ENCODE measurements at regions not wholly inside any gene's neighbourhood (a gene's known extent, or its start where the extent isn't known, plus 50 kb on each side); places are given as distances from the start of the nearest gene placed in this dataset.

DNA sequence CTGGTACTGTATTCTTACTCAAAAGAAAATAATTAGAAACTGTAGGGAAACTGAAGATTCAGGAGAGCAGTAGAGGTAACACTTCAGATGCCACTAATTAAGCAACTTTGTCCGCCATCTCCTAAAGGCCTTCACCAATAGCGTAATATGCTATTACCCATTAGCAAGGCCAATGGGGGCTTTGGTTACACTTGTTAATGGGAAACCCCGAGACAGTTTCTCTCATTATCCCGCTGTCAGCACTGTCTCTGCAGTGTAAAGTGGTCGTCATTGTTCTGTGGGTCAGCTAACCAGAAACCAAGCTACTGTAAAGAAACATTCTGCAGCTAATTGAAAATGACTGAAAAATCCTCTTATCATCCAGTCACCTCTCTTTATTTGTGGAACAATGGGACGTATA, 468.0 kb upstream of the POU3F2 start:
- TF ChIP-seq POLR2A (IDR thresholded peaks at IDR 0.05) (no peak), CTCF (IDR thresholded peaks at IDR 0.05) (no peak)
- Histone ChIP-seq H3K4me3 (no peak overlapping the region), H3K4me1 (replicated peaks in 1 of 2) (no peaks in the 10 kb centered on the region), H3K9me3 (replicated peaks in 1 of 3) (no peaks in the 10 kb centered on the region), H3K27me3 (no peaks in the 10 kb centered on the region), H3K36me3 (replicated peaks in 1 of 2) (no peaks in the 10 kb centered on the region), H3K27ac (no peak overlapping the region)
- DNase-seq, result no peak
- 67 to 79% (median 76%) methylated on average over 6 of the region's 6 CpGs for WGBS, 4 donors
- intact Hi-C loops (cut with DNase I), result no loop called here

DNA sequence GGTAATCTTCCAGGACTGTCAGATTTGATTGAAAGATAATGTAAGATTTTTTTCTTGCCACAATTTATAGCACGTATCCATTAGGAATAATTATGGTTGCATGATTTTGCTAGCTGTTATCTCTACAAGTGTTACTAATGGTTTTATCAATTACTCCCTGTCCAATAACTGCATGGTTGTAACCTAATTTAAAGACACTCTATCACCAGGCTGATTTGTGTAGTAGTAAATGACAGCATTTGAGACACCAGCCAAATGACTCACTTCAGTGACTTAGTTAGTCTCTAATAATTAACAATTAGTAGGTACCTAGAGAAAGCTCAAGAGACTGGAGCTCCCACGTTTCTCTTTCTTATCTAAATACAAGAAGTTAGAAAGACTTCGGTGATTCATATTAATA, 453.8 kb upstream of the POU3F2 start:
- intact Hi-C loops (cut with DNase I), result no loop called here
- no peak for TF ChIP-seq POLR2A (IDR thresholded peaks at IDR 0.05)
- TF ChIP-seq CTCF (IDR thresholded peaks at IDR 0.05), result no peak
- H3K9me3 ChIP-seq (replicated peaks in 1 of 3), result no peaks in the 10 kb centered on the region
- no peaks in the 10 kb centered on the region for H3K4me1 ChIP-seq (replicated peaks in 1 of 2)
- WGBS, 4 donors, result 59 to 66% (median 62%) methylated on average over 3 of the region's 3 CpGs
- H3K4me3 ChIP-seq, result no peak overlapping the region
- no peaks in the 10 kb centered on the region for H3K27me3 ChIP-seq
- no peak for DNase-seq
- no peaks in the 10 kb centered on the region for H3K36me3 ChIP-seq (replicated peaks in 1 of 2)
- H3K27ac ChIP-seq, result no peak overlapping the region

- H3K27ac ChIP-seq, result no peak overlapping the region
- H3K4me1 ChIP-seq (replicated peaks in 1 of 2), result no peaks in the 10 kb centered on the region
- no peak overlapping the region for H3K4me3 ChIP-seq
- H3K27me3 ChIP-seq, result no peaks in the 10 kb centered on the region
- TF ChIP-seq POLR2A (IDR thresholded peaks at IDR 0.05) (no peak), CTCF (IDR thresholded peaks at IDR 0.05) (no peak)
- DNase-seq, result no peak
- H3K36me3 ChIP-seq (replicated peaks in 1 of 2), result no peaks in the 10 kb centered on the region
- intact Hi-C loops (cut with DNase I), result no loop called here
- WGBS, 4 donors, result 69 to 72% (median 70%) methylated on average over 3 of the region's 3 CpGs
- H3K9me3 ChIP-seq (replicated peaks in 1 of 3), result no peaks in the 10 kb centered on the region
Observed at GRCh38 chr6:98382246-98382645, 452.1 kb upstream of the POU3F2 start.

- TF ChIP-seq POLR2A (IDR thresholded peaks at IDR 0.05) (no peak), CTCF (IDR thresholded peaks at IDR 0.05) (no peak)
- H3K27ac ChIP-seq, result no peak overlapping the region
- no peaks in the 10 kb centered on the region for H3K4me1 ChIP-seq (replicated peaks in 1 of 2)
- H3K36me3 ChIP-seq (replicated peaks in 1 of 2), result no peaks in the 10 kb centered on the region
- no peaks in the 10 kb centered on the region for H3K9me3 ChIP-seq (replicated peaks in 1 of 3)
- intact Hi-C loops (cut with DNase I), result no loop called here
- H3K4me3 ChIP-seq, result no peak overlapping the region
- WGBS, 4 donors, result 36 to 46% (median 42%) methylated on average over 7 of the region's 7 CpGs
- no peaks in the 10 kb centered on the region for H3K27me3 ChIP-seq
- no peak for DNase-seq
Observed at GRCh38 chr6:98384334-98384733, 450.0 kb upstream of the POU3F2 start.
